BLaER1 (cell line): ENCODE measurements at regions not wholly inside any gene's neighbourhood (a gene's known extent, or its start where the extent isn't known, plus 50 kb on each side); places are given as distances from the start of the nearest gene placed in this dataset.
"Not testable (repeated sequence)": the region's sequence is repeated elsewhere in the genome, so short reads cannot be mapped to it uniquely, and the experiment has no call there.

Experiments
- H3K27ac ChIP-seq: shearing (Covaris generic); formaldehyde crosslinking; 2 replicates; pipeline ENCODE4 v1.8.1; 2022
- H3K27me3 ChIP-seq: shearing (Covaris generic); formaldehyde crosslinking; 2 replicates; pipeline ENCODE4 v1.8.1; 2022
- H3K36me3 ChIP-seq: shearing (Covaris generic); formaldehyde crosslinking; 2 replicates; pipeline ENCODE4 v1.8.1; 2022
- H3K4me1 ChIP-seq: shearing (Covaris generic); formaldehyde crosslinking; 2 replicates; pipeline ENCODE4 v1.8.1; 2022
- H3K4me2 ChIP-seq: shearing (Covaris generic); formaldehyde crosslinking; 2 replicates; pipeline ENCODE4 v1.8.1; 2022
- H3K4me3 ChIP-seq: shearing (Covaris generic); formaldehyde crosslinking; 2 replicates; pipeline ENCODE4 v1.8.1; 2022
- H3K9ac ChIP-seq: shearing (Covaris generic); formaldehyde crosslinking; 2 replicates; pipeline ENCODE4 v1.8.1; 2022
- H3K9me3 ChIP-seq: shearing (Covaris generic); formaldehyde crosslinking; 2 replicates; pipeline ENCODE4 v1.8.1; 2022
- H4K20me1 ChIP-seq: shearing (Covaris generic); formaldehyde crosslinking; 2 replicates; pipeline ENCODE4 v1.8.1; 2022
- Cebpa-rat ChIP-seq: shearing (Covaris generic); IDR thresholded peaks from 2 replicates; pipeline ENCODE4 v1.8.1; 2022

DNA sequence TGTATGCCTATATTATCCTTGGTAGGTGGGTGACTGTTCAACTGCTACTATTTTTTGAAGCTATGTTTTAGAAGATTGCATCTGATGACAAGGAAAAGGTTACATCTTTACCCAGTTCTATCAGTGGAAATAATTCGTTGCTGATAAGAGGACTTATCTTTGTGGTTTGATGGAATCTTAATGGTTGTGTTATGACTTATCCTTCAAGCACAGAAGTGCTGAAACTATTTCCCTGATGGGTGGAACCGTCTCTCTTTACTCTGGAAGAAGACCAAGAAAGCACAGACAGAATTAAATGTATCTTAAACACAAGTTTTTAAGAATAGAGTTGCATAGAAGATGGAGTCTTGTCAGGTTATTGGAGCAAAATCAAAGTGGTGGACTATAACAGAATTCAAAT, 437.7 kb upstream of the KAZN start:
- Histone ChIP-seq H3K36me3 (no peaks in the 10 kb centered on the region), H4K20me1 (no peaks in the 10 kb centered on the region), H3K27me3 (no peaks in the 10 kb centered on the region), H3K9me3 (peaks cover 48% of the 10 kb centered on the region), H3K4me1 (no peaks in the 10 kb centered on the region), H3K4me3 (no peak overlapping the region), H3K9ac (no peak overlapping the region), H3K27ac (no peak overlapping the region), H3K4me2 (no peak overlapping the region)
- TF ChIP-seq Cebpa-rat = no peak

DNA sequence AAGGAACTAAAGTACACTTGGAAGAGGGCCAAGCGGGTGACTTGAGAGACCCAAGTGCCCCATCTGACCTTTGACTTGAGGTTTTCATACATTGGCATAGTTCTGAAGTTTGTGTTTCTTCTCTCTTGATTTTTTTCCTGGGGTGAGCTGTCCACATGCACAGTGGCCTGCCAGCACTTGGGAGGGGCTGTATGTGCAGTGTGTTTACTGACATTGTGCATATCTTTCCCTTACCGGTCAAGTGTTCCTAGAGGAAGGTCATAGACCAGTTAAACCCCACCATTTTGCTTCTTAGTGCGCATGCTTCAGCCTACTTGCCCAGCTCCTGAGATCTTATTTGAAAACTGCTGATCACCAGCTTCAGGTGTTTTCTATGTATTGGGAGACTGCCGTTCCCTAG, 435.2 kb upstream of the KAZN start:
- no peak overlapping the region for H3K4me3 ChIP-seq
- no peak overlapping the region for H3K4me2 ChIP-seq
- H4K20me1 ChIP-seq = no peaks in the 10 kb centered on the region
- H3K27ac ChIP-seq = no peak overlapping the region
- H3K36me3 ChIP-seq = no peaks in the 10 kb centered on the region
- no peak for TF ChIP-seq Cebpa-rat
- no peak overlapping the region for H3K9ac ChIP-seq
- no peaks in the 10 kb centered on the region for H3K4me1 ChIP-seq
- peaks cover 28% of the 10 kb centered on the region for H3K9me3 ChIP-seq
- H3K27me3 ChIP-seq = no peaks in the 10 kb centered on the region

DNA sequence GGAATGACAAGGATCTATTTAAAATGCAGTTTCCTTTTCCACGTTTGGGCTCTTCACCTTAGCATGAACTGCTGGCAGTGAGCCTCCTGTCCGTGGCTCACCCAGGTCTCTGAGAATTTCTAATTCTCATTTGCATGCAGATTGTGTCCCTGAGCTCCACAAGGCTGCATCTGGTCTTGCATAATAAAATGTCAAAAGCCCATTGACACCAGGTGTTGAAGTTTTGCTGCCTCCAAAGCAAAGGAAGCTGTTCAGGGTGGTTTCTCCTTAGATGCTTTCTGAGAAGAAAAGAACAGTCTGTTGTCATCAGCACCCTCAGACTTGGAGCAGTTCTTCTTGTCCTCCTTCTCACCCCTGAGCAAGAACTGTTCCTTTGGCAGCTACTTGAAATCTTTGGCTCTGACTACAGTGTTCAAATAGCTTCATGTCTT, 433.1 kb upstream of the KAZN start:
- Histone ChIP-seq H3K9ac (no peak overlapping the region), H3K4me2 (no peak overlapping the region), H3K4me1 (no peaks in the 10 kb centered on the region), H4K20me1 (no peaks in the 10 kb centered on the region), H3K36me3 (no peaks in the 10 kb centered on the region), H3K4me3 (no peak overlapping the region), H3K27ac (no peak overlapping the region), H3K9me3 (peaks cover 19% of the 10 kb centered on the region), H3K27me3 (no peaks in the 10 kb centered on the region)
- TF ChIP-seq Cebpa-rat = no peak

DNA sequence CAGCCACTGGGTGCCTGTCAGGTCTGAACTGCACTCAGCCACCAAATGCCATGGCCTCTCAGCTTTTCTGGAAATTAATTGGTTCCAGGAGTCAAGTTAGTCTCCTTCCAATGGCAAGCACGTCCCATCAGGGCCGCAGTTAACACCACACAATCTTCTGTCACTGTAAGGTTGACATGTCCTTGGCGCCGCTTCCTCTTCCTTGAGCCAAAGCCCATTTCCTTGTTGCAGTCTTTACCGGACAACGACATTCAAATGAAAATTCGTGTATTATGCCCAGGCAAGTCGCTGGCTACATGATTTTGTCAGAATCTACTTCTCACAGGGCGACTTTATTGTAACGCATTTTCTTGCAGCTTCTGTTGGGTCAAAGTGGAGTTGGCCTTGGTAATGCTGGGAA, 430.6 kb upstream of the KAZN start:
- Histone ChIP-seq H3K4me3 (no peak overlapping the region), H3K4me1 (no peaks in the 10 kb centered on the region), H3K9ac (no peak overlapping the region), H3K4me2 (no peak overlapping the region), H4K20me1 (no peaks in the 10 kb centered on the region), H3K9me3 (peaks cover 19% of the 10 kb centered on the region), H3K36me3 (no peaks in the 10 kb centered on the region), H3K27ac (no peak overlapping the region), H3K27me3 (no peaks in the 10 kb centered on the region)
- TF ChIP-seq Cebpa-rat = no peak

DNA sequence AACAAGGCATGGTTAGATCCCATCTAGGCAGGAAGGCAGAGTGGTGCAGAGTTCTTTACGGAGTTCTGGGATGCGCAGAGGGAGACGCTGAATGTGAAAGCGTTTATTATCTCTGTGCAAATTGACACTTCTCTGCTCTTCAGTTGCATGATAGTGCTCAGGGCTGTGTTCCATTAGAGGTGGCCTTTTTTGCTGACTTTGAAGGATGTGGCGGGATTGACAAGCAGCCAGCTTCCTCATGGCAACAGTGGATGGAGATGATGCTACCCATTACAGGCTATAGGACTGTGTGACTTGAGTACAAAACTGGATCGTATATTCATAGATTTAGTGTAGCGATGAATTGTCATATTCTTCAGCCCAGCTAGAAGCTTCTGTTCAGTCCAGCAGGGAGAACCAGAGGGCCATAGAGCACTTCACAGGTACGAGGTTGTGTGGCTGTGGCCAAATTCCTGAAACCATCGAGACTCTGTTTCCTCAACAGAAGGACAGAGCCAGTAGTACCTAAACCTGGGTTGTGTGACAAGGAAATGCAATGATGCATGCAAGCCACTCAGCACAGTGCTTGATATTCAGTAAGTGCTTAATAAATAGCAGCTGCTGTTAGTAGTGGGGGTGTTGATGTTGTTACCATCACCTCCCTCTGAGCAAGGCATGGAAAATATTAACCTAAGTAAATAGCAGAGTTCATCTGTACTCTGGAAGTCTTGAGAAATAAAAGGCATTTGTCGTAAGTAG, 430.0 kb upstream of the KAZN start:
- Histone ChIP-seq H3K9ac (no peak overlapping the region), H3K9me3 (peaks cover 13% of the 10 kb centered on the region), H3K27ac (no peak overlapping the region), H3K4me3 (no peak overlapping the region), H3K27me3 (no peaks in the 10 kb centered on the region), H3K4me1 (no peaks in the 10 kb centered on the region), H4K20me1 (no peaks in the 10 kb centered on the region), H3K36me3 (no peaks in the 10 kb centered on the region), H3K4me2 (no peak overlapping the region)
- TF ChIP-seq Cebpa-rat = no peak

DNA sequence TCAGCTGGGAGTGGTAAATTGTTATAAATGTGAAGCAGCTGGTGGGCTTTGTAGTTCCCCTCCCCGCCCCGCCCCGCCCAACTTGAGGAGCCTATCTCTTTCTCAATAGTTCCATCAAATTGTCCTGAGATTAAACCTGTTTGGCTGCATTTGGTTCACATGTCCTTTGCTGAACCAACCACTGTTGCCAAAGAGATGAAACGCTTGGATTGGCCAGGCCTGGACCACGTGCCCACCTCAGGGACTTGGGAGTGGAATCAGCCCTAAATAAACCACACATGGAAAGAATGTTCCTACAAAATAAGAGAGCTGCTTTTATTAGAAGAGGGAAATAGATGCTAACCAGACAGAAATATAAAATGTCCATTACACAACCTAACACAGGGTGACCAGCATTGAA, 424.9 kb upstream of the KAZN start:
- H3K4me2 ChIP-seq = no peak overlapping the region
- no peaks in the 10 kb centered on the region for H3K4me1 ChIP-seq
- H3K4me3 ChIP-seq = no peak overlapping the region
- H4K20me1 ChIP-seq = no peaks in the 10 kb centered on the region
- no peak overlapping the region for H3K9ac ChIP-seq
- H3K27ac ChIP-seq = no peak overlapping the region
- no peaks in the 10 kb centered on the region for H3K36me3 ChIP-seq
- TF ChIP-seq Cebpa-rat = no peak
- peaks cover 33% of the 10 kb centered on the region for H3K27me3 ChIP-seq
- peaks cover 16% of the 10 kb centered on the region; the same call in 1 of the 2 replicates for H3K9me3 ChIP-seq

DNA sequence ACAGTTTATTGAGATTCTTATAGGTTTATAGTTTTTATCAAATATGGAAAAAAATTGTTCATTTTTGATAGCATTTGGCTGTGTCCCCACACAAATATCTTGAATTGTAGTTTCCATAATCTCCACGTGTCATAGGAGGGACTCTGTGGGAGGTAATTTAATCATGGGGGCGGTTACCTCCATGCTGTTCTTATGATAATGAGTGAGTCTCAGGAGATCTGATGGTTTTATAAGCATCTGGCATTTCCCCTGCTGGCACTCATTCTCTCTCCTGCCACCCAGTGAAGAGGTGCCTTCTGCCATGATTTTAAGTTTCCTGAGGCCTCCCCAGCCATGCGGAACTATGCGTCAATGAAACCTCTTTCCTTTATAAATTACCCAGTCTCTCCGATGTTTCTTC, 420.6 kb upstream of the KAZN start:
- Histone ChIP-seq H3K9me3 (peaks cover 23% of the 10 kb centered on the region; the same call in 1 of the 2 replicates), H3K27me3 (peaks cover 76% of the 10 kb centered on the region), H3K4me1 (peaks cover 13% of the 10 kb centered on the region)
- not testable (repeated sequence) for H3K9ac ChIP-seq, H3K36me3 ChIP-seq, H3K4me2 ChIP-seq, H3K4me3 ChIP-seq, H3K27ac ChIP-seq, H4K20me1 ChIP-seq

DNA sequence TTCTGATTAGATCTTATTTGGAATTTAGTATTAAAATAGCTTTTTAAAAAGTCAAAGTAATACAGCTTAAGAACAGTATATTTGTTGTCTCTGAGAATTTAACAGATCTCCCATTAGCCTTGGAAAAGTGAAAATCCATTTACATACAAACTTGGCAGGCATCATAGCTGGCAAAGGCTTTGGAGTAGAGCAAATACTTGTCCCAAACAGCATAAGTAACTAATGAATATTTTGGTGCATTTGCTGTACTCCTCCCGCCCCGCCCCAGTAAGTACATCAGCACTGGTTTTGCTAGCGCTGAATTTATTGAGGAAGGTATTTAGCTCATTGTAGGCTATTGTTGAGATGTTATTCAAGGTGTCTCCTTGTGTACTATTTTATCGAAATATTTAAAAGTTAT, 417.7 kb upstream of the KAZN start:
- TF ChIP-seq Cebpa-rat = no peak
- peaks cover 13% of the 10 kb centered on the region for H3K4me1 ChIP-seq
- H3K9me3 ChIP-seq = peaks cover 23% of the 10 kb centered on the region; the same call in 1 of the 2 replicates
- peaks cover 11% of the 10 kb centered on the region; the same call in 1 of the 2 replicates for H4K20me1 ChIP-seq
- no peaks in the 10 kb centered on the region for H3K36me3 ChIP-seq
- no peak overlapping the region for H3K9ac ChIP-seq
- H3K4me2 ChIP-seq = no peak overlapping the region
- H3K27ac ChIP-seq = no peak overlapping the region
- no peak overlapping the region for H3K4me3 ChIP-seq
- H3K27me3 ChIP-seq = peaks cover 100% of the 10 kb centered on the region

DNA sequence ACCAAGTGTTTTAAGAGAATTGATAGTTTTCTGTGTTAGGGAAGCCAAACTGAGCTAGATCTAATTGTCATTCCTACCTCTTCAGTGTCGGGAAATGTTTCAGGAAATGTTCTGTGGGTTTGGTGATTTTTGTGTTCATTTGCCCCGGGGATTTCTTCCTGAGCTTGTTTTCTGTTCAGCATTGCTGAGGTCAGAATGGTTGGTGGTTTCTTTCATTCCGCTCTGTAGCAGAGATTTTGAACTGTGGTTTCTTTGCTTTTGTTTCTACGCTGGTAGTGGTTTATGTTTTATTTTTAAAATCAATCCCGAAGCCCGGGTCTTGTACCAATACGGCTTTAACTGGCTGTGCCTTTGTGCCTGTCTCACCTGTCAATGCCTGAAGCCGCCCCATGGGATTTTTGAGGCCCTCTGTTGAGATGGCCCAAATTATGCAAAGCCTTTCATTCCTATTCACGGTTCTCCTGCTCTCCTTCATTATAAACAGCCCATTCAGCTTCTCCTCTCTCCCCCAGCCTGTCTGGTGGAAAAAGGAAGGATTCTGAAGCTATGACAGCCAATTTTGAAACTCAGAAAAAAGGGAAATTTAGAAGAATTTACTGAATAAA, 417.2 kb upstream of the KAZN start:
- H3K4me1 ChIP-seq = peaks cover 13% of the 10 kb centered on the region

DNA sequence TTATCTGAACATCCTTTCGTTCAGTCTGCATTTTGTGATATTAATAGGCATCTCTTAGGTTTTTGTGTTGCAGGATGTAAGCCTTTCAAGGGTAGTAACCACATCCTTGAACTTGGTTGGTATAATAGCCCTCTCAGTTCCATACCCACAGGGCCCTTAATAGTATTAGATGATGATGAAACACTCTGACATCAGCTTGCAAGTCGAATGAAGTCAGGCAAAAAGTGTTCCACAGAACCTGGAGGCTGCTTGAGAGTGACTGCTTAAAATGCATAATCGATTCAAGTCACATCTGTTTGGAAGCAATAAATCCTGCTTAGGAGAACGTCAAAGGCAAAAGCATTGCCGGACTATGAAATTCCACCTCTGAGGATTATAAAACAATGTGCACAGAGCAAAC, 415.6 kb upstream of the KAZN start:
- Histone ChIP-seq H3K27me3 (peaks cover 92% of the 10 kb centered on the region), H3K36me3 (no peaks in the 10 kb centered on the region), H3K4me3 (no peak overlapping the region), H3K9ac (no peak overlapping the region), H3K9me3 (peaks cover 20% of the 10 kb centered on the region; the same call in 1 of the 2 replicates), H3K4me1 (peaks cover 13% of the 10 kb centered on the region), H3K4me2 (no peak overlapping the region), H3K27ac (no peak overlapping the region), H4K20me1 (peaks cover 11% of the 10 kb centered on the region; the same call in 1 of the 2 replicates)
- no peak for TF ChIP-seq Cebpa-rat

More for the DNA sequence above, 417.2 kb upstream of the KAZN start:
- Histone ChIP-seq H3K27me3 (peaks cover 100% of the 10 kb centered on the region), H3K9me3 (peaks cover 23% of the 10 kb centered on the region; the same call in 1 of the 2 replicates), H3K4me3 (no peak overlapping the region), H3K9ac (no peak overlapping the region), H3K27ac (no peak overlapping the region), H3K4me2 (peak overlapping the region; percentile 31), H3K36me3 (no peaks in the 10 kb centered on the region), H4K20me1 (peaks cover 11% of the 10 kb centered on the region; the same call in 1 of the 2 replicates)
- no peak for TF ChIP-seq Cebpa-rat
